Keratinocyte (primary cell): ENCODE measurements at regions not wholly inside any gene's neighbourhood (a gene's known extent, or its start where the extent isn't known, plus 50 kb on each side); places are given as distances from the start of the nearest gene placed in this dataset.

Experiments
- CTCF ChIP-seq, 3 experiments: IDR thresholded peaks in 1 of 3; conservative IDR thresholded peaks in 1 of 3; optimal IDR thresholded peaks in 1 of 3; 2 replicates in 2 of 3; 3 replicates in 1 of 3; pipeline versions ENCODE3 to v1.5.1; 2011; ENCODE audit warnings: low read length in 3 of 3, mild to moderate bottlenecking in 3 of 3, moderate library complexity in 2 of 3, control low read depth in 1 of 3, inconsistent platforms in 1 of 3; ENCODE audit not compliant: insufficient read depth in 2 of 3; ENCODE audit errors: extremely low read depth in 1 of 3
- EZH2 ChIP-seq: IDR thresholded peaks from one replicate; pipeline ENCODE4 v1.6.1; 2012; ENCODE audit warnings: inconsistent platforms, mild to moderate bottlenecking, low read length, moderate library complexity

GRCh38 chr16:60852635-60853034, 1183.6 kb downstream of the CDH8 start:
- TF ChIP-seq CTCF (optimal IDR thresholded peaks at IDR 0.05 in 1 of 3, IDR thresholded peaks at IDR 0.05 in 1 of 3, conservative IDR thresholded peaks at IDR 0.05 in 1 of 3; ENCODE audit: extremely low read depth in 1 of 3, insufficient read depth in 2 of 3, low read length in 3 of 3) (no peak), EZH2 (no peak)
